Left lobe of liver (tissue), 2 donors: ENCODE measurements at regions not wholly inside any gene's neighbourhood (a gene's known extent, or its start where the extent isn't known, plus 50 kb on each side); places are given as distances from the start of the nearest gene placed in this dataset.
"Not testable (repeated sequence)": the region's sequence is repeated elsewhere in the genome, so short reads cannot be mapped to it uniquely, and the experiment has no call there.

Experiments used
- ATAC-seq: fragments of 200-7000 bp; cut with Tn5 transposase; one replicate; pipeline ENCODE4 v1.9.1; 2020; ENCODE audit warnings: mild to moderate bottlenecking, moderate library complexity
- DNase-seq: peaks from one replicate; pipeline ENCODE4 v3.0.0-alpha.2; 2020; ENCODE audit warnings: low spot score
- donor health status: DM: no; HTN: no; CAD: no; lungs with moderate emphysema.
- donor health status: DM: no; HTN: yes; CAD: no.

DNA sequence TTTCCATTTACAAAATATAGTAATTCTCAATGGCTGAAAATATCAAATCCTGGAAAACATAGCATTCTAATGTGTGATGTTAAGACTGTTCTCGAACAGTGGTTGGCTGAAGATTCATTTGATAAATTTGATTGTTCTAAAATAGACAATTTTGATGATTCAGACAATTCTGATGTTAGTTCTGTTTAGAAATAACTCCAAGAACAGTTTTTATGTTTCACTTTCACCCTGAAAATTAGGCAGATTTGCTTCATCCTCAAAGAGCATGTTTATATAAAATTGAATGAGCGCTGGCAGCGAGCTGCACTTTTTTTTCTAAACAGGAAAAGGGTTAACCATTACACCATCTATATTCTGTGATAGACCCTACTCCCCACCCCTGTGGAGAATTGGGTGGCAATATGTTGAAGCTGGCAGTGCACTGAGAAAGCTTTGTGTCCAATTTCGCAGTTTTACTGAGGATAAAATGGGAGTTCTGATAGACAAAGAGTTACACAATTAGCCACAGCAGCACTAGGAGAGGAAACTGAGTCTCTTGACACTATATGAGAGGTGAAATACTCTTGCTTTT lies 69.6 kb upstream of the TMED7 start:
- no peak for DNase-seq
- ATAC-seq = no peak

DNA sequence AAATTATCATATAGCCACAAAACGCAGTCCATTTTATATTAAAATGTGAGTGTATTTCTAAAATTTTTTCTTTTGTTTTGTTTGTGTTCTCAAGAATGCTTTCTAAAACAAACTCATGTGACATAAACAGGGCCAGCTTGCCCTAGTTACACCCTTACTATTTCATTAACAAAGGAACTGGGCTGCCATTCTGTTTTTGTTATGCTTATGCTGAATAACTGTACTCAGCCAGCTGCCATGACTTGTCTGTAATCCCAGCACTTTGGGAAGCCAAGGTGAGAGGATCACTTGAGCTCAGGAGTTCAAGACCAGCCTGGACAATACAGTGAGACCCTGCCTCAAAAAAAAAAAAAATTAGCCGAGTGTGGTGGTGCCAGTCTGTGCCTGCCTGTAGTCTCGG lies 66.0 kb upstream of the TMED7 start:
- ATAC-seq, DNase-seq: not testable (repeated sequence)

DNA sequence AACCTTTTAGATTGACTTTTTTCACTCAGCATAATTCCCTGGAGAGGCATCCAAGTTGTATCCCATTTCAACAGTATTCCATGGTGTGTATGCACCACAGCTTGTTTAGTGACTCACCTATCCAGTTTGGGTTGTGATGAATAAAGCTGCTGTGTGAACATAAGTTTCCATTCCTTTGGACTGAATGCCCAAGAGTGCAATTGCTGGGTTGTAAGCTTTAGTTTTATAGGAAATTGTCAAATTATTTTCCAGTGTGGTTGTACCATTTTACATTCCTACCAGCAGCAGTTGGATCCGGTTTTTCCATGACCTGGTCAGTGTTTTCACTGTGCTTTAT lies 60.9 kb upstream of the TMED7 start:
- no peak for ATAC-seq
- no peak for DNase-seq

DNA sequence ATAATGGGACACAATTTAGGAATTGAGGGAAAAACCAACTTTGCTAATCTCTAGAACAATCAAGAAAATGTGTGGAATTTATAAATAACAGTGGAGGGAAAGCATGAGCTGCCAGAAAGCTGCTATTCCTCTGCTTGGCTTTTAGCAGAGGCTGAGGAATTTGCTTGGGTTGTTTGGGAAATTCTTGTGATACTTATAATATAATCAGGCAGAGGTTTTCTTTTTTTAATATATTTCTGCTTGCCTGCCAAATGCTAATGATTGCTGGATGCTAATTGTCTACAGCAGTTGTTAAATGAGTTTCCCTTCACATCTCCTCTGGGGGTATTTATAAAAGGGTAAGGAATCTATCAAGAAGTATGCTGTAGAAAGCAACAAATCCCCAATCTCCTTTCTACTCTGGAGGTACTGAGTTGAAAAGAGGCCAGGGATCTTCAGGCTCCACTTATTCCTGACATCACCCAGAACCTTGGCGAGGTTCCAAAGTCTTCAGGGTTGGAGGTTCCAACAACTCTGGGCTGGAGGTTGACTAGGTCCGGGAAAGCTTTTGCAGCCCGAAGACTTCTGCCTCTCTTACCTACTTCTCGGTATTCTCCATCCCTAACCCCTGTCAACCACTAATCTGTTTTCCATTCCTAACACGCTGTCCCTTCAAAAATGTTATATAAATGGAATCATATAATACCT lies 60.4 kb upstream of the TMED7 start:
- ATAC-seq = no peak

DNA sequence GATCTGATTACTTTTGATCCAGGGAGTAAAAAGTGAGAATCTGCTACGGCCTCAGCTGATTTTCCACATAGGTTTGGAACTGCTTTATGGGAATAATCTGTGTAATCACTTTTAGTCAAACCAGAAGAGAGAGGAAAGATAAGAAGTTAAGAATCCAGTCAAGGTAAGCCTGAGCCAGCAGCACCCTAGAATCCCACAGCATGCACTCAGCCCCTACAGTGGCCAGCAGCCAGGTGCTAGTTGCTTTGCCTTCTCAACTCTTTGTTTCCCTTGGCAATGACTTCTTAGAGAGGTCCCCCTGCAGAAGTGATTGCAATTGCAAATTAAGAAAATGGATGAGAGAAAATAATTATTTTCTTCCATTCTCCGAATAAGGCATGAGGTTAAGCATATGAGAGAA lies 59.7 kb upstream of the TMED7 start:
- DNase-seq (no peak), ATAC-seq (no peak)

More for the DNA sequence above, 60.4 kb upstream of the TMED7 start:
- DNase-seq = no peak

DNA sequence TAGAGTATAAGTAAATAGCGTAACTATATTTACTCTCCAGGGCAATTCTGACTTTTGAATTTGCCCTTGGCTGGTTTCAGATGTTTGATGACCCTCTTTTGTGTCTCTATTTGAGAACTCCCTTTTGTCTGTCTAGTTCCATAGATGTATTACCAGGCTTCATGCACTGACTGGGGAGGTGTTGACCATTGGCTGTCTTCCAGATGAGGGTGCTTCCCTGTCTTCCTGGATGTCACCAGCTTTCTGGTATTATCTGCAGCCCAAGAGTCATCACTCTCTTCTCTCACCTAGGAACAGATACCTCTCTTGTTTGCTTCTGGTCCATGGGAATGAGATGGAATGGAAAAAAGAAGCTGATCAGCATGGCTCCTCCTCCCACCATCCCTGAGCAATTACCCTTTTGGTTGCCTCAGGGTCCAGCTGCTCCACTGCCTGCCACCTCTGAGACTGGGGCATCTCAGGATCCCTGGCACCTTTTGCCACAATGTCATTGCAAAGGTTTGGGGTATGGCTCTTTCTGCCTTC lies 58.7 kb upstream of the TMED7 start:
- no peak for DNase-seq
- no peak for ATAC-seq

DNA sequence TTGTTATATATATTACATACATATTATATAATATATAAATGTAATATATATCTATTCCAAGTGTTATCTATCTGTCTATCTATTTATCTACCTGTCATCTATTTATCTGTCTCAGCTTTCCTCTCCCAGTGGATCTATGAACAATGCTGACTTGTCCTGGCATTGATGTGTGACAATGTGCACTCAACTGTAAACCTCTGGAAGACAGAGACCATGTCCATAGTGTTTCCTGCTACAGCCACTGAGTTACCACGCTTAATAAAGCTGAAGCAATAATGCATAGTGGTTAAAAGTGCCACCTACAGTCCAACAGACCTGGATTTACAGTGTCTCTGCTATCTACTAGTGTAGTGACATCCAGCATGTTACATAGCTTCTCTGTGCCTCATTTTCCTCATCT lies 57.2 kb upstream of the TMED7 start:
- ATAC-seq = no peak
- no peak for DNase-seq
